ENCODE measurements at regions not wholly inside any gene's neighbourhood (a gene's known extent, or its start where the extent isn't known, plus 50 kb on each side); places are given as distances from the start of the nearest gene placed in this dataset.
A peak's percentile ranks its signal among the peaks of the same experiment; 100 is the strongest.

DNA sequence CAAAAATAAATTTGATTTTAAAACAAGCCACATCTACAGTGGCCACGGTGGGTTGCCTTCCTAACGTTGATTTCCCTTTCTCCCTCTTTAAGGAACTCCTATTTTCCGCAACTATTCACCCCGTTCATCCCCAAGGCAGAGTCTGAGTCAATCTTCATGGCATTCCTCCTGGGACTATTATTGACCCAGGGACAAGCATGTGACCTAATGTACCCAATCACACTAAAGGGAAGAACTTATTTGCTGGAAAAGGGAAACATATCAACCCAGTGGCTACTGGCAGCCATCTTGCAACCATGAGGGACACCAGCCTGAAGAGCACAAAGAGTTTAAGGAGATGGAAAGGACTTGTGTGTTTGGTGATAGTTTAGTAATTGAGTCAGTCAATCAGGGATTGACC, 55.4 kb upstream of the ARHGEF3 start:
- Histone ChIP-seq H3K4me1 (peaks cover 0 to 31% (median 8%) of the 10 kb centered on the region in 6 donors), H3K4me3 (no peak overlapping the region), H3K9me3 (no peaks in the 10 kb centered on the region), H3K36me3 (no peaks in the 10 kb centered on the region), H3K27me3 (replicated peaks in 1 of 7) (no peaks in the 10 kb centered on the region), H3K27ac (no peak overlapping the region)
- DNase-seq, result no peak
- whole genome bisulfite sequencing, 5 donors, result 84 to 96% (median 88%) methylated on average over 4 of the region's 4 CpGs
- intact Hi-C loops (cut with DNase I; ENCODE audit: low total_unique reads), result no loop called here
- TF ChIP-seq, protein P1, sequence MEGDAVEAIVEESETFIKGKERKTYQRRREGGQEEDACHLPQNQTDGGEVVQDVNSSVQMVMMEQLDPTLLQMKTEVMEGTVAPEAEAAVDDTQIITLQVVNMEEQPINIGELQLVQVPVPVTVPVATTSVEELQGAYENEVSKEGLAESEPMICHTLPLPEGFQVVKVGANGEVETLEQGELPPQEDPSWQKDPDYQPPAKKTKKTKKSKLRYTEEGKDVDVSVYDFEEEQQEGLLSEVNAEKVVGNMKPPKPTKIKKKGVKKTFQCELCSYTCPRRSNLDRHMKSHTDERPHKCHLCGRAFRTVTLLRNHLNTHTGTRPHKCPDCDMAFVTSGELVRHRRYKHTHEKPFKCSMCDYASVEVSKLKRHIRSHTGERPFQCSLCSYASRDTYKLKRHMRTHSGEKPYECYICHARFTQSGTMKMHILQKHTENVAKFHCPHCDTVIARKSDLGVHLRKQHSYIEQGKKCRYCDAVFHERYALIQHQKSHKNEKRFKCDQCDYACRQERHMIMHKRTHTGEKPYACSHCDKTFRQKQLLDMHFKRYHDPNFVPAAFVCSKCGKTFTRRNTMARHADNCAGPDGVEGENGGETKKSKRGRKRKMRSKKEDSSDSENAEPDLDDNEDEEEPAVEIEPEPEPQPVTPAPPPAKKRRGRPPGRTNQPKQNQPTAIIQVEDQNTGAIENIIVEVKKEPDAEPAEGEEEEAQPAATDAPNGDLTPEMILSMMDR (IDR thresholded peaks at IDR 0.05 in 8 of 11, conservative IDR thresholded peaks at IDR 0.05 in 3 of 11), result no peak

DNA sequence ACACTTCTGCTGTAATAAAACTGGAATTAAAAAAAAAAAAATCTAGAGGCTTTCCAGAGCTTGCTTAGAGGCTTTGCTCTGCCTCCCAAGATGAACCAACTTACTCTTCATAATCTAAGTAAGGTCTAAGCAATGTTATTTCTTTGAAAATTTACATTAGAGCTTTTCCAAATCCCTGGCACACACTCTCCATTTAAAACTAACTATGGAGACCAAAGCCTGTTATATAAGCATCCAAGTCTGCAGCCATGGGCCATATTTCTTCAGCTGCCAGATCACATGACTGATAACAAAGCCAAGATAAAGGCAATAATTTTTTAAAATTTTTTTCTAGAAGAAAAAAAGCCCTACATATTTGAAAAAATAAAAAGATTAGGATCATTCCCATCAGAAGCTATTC, 55.0 kb upstream of the ARHGEF3 start:
- intact Hi-C loops (cut with DNase I; ENCODE audit: low total_unique reads), result no loop called here
- TF ChIP-seq POLR2A (IDR thresholded peaks at IDR 0.05), result no peak
- no peak for TF ChIP-seq POLR2AphosphoS5 (IDR thresholded peaks at IDR 0.05)
- TF ChIP-seq, protein P1 (IDR thresholded peaks at IDR 0.05 in 8 of 11, conservative IDR thresholded peaks at IDR 0.05 in 3 of 11), result no peak
- no peak overlapping the region for H3K4me3 ChIP-seq
- H3K27ac ChIP-seq, result no peak overlapping the region
- no peaks in the 10 kb centered on the region for H3K9me3 ChIP-seq
- H3K36me3 ChIP-seq, result no peaks in the 10 kb centered on the region
- DNase-seq, result no peak
- H3K4me1 ChIP-seq, result peaks cover 0 to 27% (median 7%) of the 10 kb centered on the region in 6 donors
- no peaks in the 10 kb centered on the region for H3K27me3 ChIP-seq (replicated peaks in 1 of 7)

DNA sequence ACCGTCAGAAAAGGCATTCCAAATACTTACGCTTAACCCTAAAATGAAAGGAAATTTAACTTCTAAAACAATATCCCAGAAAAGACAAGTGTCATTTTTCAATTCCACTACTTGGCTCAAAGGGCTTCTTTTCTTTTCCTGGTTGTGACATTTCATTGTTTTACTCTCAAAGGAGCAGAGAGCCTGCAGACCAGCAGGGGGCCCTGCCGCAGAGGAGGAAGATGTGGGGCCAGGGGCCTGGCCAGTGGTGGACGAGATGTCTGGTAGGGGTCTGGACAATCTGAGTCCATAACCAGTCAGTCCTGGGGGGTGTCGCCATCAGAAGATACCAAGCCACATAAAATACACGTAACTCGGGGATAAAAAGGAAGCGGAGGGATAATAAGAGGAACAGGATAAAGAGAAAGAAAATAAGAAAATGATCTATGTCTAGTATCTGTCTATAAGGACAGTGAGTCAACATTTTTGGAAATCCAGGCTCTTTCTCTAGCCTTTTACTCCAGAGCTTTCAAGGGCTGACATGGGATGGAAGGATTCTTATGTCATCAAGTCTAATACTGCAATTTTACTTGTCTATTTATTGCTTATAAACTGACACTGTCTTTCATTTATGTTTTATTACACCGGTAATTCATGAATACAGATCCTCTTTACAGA, 54.2 kb upstream of the ARHGEF3 start:
- Histone ChIP-seq H3K27ac (no peak overlapping the region), H3K27me3 (replicated peaks in 1 of 7) (no peaks in the 10 kb centered on the region), H3K4me1 (peaks cover 0 to 21% (median 7%) of the 10 kb centered on the region in 6 donors), H3K4me3 (no peak overlapping the region), H3K9me3 (no peaks in the 10 kb centered on the region), H3K36me3 (no peaks in the 10 kb centered on the region)
- TF ChIP-seq POLR2AphosphoS5 (IDR thresholded peaks at IDR 0.05) (no peak), POLR2A (IDR thresholded peaks at IDR 0.05) (no peak)
- TF ChIP-seq, protein P1 (IDR thresholded peaks at IDR 0.05 in 8 of 11, conservative IDR thresholded peaks at IDR 0.05 in 3 of 11), result peak in 10 of 11 experiments; percentile 30 to 66 (median 56)
- DNase-seq, result no peak
- WGBS, 5 donors, result 56 to 69% (median 59%) methylated on average over 9 of the region's 9 CpGs
- intact Hi-C loops (cut with DNase I; ENCODE audit: low total_unique reads), result no loop called here

DNA sequence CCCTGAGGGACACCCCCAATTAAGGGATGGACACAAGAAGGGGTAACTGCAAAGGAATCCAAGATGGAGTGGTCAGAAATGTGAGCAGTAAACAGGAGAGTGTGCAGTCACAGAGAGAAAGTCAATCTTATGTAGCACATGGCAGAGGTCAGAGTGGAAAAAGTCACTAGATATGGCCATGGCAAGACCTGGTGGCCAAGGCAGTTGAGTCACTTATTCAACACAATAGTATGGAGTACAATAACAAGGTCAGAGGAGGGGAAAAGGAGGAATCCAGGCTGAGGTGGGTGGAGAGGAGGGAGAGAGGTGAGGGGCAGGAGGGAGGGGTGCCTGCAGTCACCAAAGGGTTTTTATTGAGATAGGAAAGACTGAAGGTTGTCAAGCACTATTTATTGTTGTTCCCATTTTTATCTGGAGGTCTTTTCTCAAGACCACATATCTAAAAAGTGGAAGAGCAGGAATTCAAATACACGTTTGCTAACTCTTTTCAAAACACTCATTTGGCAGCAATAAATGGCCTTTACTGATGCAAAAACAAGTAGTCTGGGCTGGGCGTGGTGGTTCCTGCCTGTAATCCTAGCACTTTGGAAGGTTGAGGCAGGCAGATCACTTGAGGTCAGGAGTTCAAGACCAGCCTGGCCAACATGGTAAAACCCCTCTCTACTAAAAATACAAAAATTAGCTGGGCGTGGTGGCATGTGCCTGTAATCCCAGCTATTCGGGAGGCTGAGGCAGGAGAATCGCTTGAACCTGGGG, 53.3 kb upstream of the ARHGEF3 start:
- peaks cover 0 to 11% (median 7%) of the 10 kb centered on the region in 6 donors for H3K4me1 ChIP-seq
- H3K9me3 ChIP-seq, result no peaks in the 10 kb centered on the region
- no peak for DNase-seq
- H3K4me3 ChIP-seq, result no peak overlapping the region
- H3K36me3 ChIP-seq, result no peaks in the 10 kb centered on the region
- no peak overlapping the region for H3K27ac ChIP-seq
- H3K27me3 ChIP-seq (replicated peaks in 1 of 7), result no peaks in the 10 kb centered on the region
- intact Hi-C loops (cut with DNase I; ENCODE audit: low total_unique reads), result no loop called here
- WGBS, 5 donors, result 75 to 85% (median 82%) methylated on average over 5 of the region's 5 CpGs
- no peak for TF ChIP-seq POLR2AphosphoS5 (IDR thresholded peaks at IDR 0.05)
- TF ChIP-seq, protein P1 (IDR thresholded peaks at IDR 0.05 in 8 of 11, conservative IDR thresholded peaks at IDR 0.05 in 3 of 11), result no peak
- TF ChIP-seq POLR2A (IDR thresholded peaks at IDR 0.05), result no peak

Measured in spleen (tissue), 11 donors.